ENCODE measurements at regions not wholly inside any gene's neighbourhood (a gene's known extent, or its start where the extent isn't known, plus 50 kb on each side); places are given as distances from the start of the nearest gene placed in this dataset.

DNA sequence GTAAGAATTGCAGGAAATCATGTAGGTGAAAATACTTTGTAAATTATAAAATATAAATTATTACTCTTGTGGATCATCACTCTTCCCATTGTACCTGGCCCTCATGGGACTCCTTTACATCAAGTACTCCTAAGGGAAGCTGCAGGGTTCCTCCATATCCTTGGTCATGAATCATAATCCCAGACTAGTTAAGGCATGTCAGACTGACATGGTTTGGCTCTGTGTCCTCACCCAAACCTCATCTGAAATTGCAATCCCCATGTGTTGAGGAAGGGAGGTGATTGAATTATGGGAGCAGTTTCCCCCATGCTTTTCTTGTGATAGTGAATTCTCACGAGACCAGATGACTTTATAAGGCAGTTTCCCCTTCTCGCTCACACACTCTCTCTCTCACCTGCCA lies 77.1 kb downstream of the CMPK2 start:
- no peaks in the 10 kb centered on the region for H4K20me1 ChIP-seq (ENCODE audit: insufficient read depth)
- no peaks in the 10 kb centered on the region for H3K27me3 ChIP-seq (ENCODE audit: insufficient read depth)
- H3K4me2 ChIP-seq: no peak overlapping the region
- no peak overlapping the region for H3K9ac ChIP-seq
- no peaks in the 10 kb centered on the region for H3K36me3 ChIP-seq (replicated peaks in 1 of 2; ENCODE audit: control insufficient read depth in 1 of 2, insufficient read depth in 2 of 2, low read length in 1 of 2)
- no peak overlapping the region for H2AFZ ChIP-seq (ENCODE audit: low read depth)
- H3K4me1 ChIP-seq (ENCODE audit: control insufficient read depth in 1 of 2, insufficient read depth in 2 of 2, low read depth in 1 of 2, low read length in 1 of 2): peaks cover 0 to 7% of the 10 kb centered on the region in 2 experiments; a peak in 1 of 4 replicates
- CTCF ChIA-PET: interaction anchor here (1.7 kb wide), 1 partner anchor 16 kb away, joined by 5 read pairs; no protein-coding TSS in a partner anchor
- no peaks in the 10 kb centered on the region for H3K79me2 ChIP-seq (ENCODE audit: insufficient read depth)
- TF ChIP-seq GATA2 (CRISPR knock-in tag; IDR thresholded peaks at IDR 0.05) (no peak), SIN3A (IDR thresholded peaks at IDR 0.05; ENCODE audit: borderline replicate concordance, low read depth, low read length) (no peak), FOXM1 (IDR thresholded peaks at IDR 0.05; ENCODE audit: low read depth) (no peak)
- TF ChIP-seq, protein P1, sequence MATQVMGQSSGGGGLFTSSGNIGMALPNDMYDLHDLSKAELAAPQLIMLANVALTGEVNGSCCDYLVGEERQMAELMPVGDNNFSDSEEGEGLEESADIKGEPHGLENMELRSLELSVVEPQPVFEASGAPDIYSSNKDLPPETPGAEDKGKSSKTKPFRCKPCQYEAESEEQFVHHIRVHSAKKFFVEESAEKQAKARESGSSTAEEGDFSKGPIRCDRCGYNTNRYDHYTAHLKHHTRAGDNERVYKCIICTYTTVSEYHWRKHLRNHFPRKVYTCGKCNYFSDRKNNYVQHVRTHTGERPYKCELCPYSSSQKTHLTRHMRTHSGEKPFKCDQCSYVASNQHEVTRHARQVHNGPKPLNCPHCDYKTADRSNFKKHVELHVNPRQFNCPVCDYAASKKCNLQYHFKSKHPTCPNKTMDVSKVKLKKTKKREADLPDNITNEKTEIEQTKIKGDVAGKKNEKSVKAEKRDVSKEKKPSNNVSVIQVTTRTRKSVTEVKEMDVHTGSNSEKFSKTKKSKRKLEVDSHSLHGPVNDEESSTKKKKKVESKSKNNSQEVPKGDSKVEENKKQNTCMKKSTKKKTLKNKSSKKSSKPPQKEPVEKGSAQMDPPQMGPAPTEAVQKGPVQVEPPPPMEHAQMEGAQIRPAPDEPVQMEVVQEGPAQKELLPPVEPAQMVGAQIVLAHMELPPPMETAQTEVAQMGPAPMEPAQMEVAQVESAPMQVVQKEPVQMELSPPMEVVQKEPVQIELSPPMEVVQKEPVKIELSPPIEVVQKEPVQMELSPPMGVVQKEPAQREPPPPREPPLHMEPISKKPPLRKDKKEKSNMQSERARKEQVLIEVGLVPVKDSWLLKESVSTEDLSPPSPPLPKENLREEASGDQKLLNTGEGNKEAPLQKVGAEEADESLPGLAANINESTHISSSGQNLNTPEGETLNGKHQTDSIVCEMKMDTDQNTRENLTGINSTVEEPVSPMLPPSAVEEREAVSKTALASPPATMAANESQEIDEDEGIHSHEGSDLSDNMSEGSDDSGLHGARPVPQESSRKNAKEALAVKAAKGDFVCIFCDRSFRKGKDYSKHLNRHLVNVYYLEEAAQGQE (IDR thresholded peaks at IDR 0.05; ENCODE audit: low read depth, low read length): no peak
- TF ChIP-seq, protein P2, sequence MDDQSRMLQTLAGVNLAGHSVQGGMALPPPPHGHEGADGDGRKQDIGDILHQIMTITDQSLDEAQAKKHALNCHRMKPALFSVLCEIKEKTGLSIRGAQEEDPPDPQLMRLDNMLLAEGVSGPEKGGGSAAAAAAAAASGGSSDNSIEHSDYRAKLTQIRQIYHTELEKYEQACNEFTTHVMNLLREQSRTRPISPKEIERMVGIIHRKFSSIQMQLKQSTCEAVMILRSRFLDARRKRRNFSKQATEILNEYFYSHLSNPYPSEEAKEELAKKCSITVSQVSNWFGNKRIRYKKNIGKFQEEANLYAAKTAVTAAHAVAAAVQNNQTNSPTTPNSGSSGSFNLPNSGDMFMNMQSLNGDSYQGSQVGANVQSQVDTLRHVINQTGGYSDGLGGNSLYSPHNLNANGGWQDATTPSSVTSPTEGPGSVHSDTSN (IDR thresholded peaks at IDR 0.05): no peak
- no peaks in the 10 kb centered on the region for H3K9me2 ChIP-seq
- POLR2A ChIA-PET: no interaction called here
- whole genome bisulfite sequencing (ENCODE audit: low lambda C conversion rate): 48% methylated on average over 2 of the region's 2 CpGs
- H3F3A ChIP-seq (replicated peaks; ENCODE audit: insufficient read depth): no peaks in the 10 kb centered on the region
- no peak overlapping the region for H3K27ac ChIP-seq (ENCODE audit: low read depth in 2 of 2, low read length in 1 of 2)
- no peak overlapping the region for H3K4me3 ChIP-seq (ENCODE audit: low read depth in 2 of 2, low read length in 1 of 2)
- H3K9me3 ChIP-seq: no peaks in the 10 kb centered on the region
- DNase-seq: no peak

DNA sequence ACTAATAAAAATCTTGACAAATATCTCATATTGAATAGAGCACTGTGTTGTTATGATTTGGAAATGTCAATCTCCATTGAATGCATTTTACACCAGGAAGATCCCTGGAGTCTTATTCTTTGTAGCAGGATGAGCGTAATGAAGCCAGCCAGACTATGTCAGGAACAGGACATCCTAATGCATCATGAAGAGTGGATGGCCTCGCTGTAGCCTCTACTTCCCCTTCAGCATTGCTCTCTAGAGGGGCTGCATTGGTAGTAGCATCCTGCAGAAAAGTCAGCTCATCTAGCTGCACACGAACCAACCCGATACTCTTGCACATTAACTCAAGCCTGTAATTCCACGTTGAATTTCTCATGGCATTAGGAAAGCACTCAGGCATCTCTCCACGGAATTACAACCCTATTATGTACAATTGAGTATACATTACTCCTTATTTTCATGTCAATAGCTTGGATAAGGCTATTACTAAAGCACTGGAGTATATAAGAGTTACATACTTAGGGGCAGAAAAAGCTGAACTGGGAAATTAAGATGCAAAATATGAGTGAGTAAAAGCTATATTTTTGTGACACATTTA lies 76.1 kb downstream of the CMPK2 start:
- Histone ChIP-seq H3K79me2 (ENCODE audit: insufficient read depth) (no peaks in the 10 kb centered on the region), H3K9me2 (no peaks in the 10 kb centered on the region), H3K27me3 (ENCODE audit: insufficient read depth) (no peaks in the 10 kb centered on the region), H4K20me1 (ENCODE audit: insufficient read depth) (no peaks in the 10 kb centered on the region), H3K4me1 (ENCODE audit: control insufficient read depth in 1 of 2, insufficient read depth in 2 of 2, low read depth in 1 of 2, low read length in 1 of 2) (peaks cover 0 to 7% of the 10 kb centered on the region in 2 experiments; a peak in 1 of 4 replicates), H3K27ac (ENCODE audit: low read depth in 2 of 2, low read length in 1 of 2) (no peak overlapping the region), H3K9me3 (no peaks in the 10 kb centered on the region), H3K4me2 (no peak overlapping the region), H3K36me3 (replicated peaks in 1 of 2; ENCODE audit: control insufficient read depth in 1 of 2, insufficient read depth in 2 of 2, low read length in 1 of 2) (no peaks in the 10 kb centered on the region), H2AFZ (ENCODE audit: low read depth) (no peak overlapping the region), H3F3A (replicated peaks; ENCODE audit: insufficient read depth) (no peaks in the 10 kb centered on the region), H3K9ac (no peak overlapping the region), H3K4me3 (ENCODE audit: low read depth in 2 of 2, low read length in 1 of 2) (no peak overlapping the region)
- ChIA-PET POLR2A (no interaction called here), CTCF (interaction anchor here (1.7 to 2.0 kb wide), 2 partner anchors 11 to 17 kb away, joined by 4 to 5 read pairs; no protein-coding TSS in a partner anchor)
- 52% methylated on average over 6 of the region's 6 CpGs for WGBS (ENCODE audit: low lambda C conversion rate)
- no peak for DNase-seq
- TF ChIP-seq NFIC (IDR thresholded peaks at IDR 0.05; ENCODE audit: borderline replicate concordance) (no peak), MXI1 (IDR thresholded peaks at IDR 0.05; ENCODE audit: low read depth, low read length) (no peak), POLR2AphosphoS5 (IDR thresholded peaks at IDR 0.05; ENCODE audit: low read depth, low read length) (no peak), EZH2phosphoT487 (IDR thresholded peaks at IDR 0.05; ENCODE audit: borderline replicate concordance, low read depth) (no peak), FOXM1 (IDR thresholded peaks at IDR 0.05; ENCODE audit: low read depth) (no peak), TEAD4 (IDR thresholded peaks at IDR 0.05; ENCODE audit: borderline replicate concordance, insufficient read depth) (no peak), FOSL2 (IDR thresholded peaks at IDR 0.05; ENCODE audit: borderline replicate concordance, low read depth) (no peak), YY1 (IDR thresholded peaks at IDR 0.05; ENCODE audit: low read depth) (no peak)
- TF ChIP-seq, protein P3, sequence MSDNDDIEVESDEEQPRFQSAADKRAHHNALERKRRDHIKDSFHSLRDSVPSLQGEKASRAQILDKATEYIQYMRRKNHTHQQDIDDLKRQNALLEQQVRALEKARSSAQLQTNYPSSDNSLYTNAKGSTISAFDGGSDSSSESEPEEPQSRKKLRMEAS (IDR thresholded peaks at IDR 0.05; ENCODE audit: low read depth): no peak
- TF ChIP-seq, protein P4, sequence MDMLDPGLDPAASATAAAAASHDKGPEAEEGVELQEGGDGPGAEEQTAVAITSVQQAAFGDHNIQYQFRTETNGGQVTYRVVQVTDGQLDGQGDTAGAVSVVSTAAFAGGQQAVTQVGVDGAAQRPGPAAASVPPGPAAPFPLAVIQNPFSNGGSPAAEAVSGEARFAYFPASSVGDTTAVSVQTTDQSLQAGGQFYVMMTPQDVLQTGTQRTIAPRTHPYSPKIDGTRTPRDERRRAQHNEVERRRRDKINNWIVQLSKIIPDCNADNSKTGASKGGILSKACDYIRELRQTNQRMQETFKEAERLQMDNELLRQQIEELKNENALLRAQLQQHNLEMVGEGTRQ (IDR thresholded peaks at IDR 0.05; ENCODE audit: borderline replicate concordance, low read depth, low read length): no peak
- TF ChIP-seq, protein P2 (IDR thresholded peaks at IDR 0.05): no peak

Data from SK-N-SH (cell line).